CD4-positive, CD25-positive, alpha-beta regulatory T cell (primary cell): ENCODE measurements at regions not wholly inside any gene's neighbourhood (a gene's known extent, or its start where the extent isn't known, plus 50 kb on each side); places are given as distances from the start of the nearest gene placed in this dataset.
"Not testable (repeated sequence)": the region's sequence is repeated elsewhere in the genome, so short reads cannot be mapped to it uniquely, and the experiment has no call there.

ENCODE experiments used
- ATAC-seq, 2 donors: fragments of 150-1000 bp; cut with Tn5 transposase; one replicate each; pipeline ENCODE4 v1.10.0; 2021; ENCODE audit warnings: low read depth in 2 of 2, moderate number of reproducible peaks in 2 of 2, moderate library complexity in 1 of 2
- DNase-seq, 3 donors: peaks; one replicate each; pipeline versions ENCODE4 v3.0.0 to v3.0.0-alpha.2; 2012 to 2022; ENCODE audit warnings: mixed read lengths in 1 of 3
- H3K27ac ChIP-seq: one replicate; pipeline ENCODE4 v1.7.0; 2013; ENCODE audit warnings: mild to moderate bottlenecking, low read length; ENCODE audit not compliant: insufficient read depth, poor library complexity, severe bottlenecking
- H3K27me3 ChIP-seq: one replicate; pipeline ENCODE4 v1.7.0; 2013; ENCODE audit warnings: low read length; ENCODE audit not compliant: control insufficient read depth, insufficient read depth
- H3K36me3 ChIP-seq: one replicate; pipeline ENCODE4 v1.7.0; 2013; ENCODE audit warnings: mild to moderate bottlenecking, low read length, moderate library complexity; ENCODE audit not compliant: control insufficient read depth, insufficient read depth
- H3K4me1 ChIP-seq: 2 replicates; pipeline ENCODE4 v1.7.0; 2013; ENCODE audit warnings: mild to moderate bottlenecking, low read length; ENCODE audit not compliant: insufficient read depth, control insufficient read depth, poor library complexity, severe bottlenecking
- H3K4me3 ChIP-seq: one replicate; pipeline ENCODE4 v1.7.0; 2013; ENCODE audit warnings: low read depth, mild to moderate bottlenecking, low read length, moderate library complexity
- H3K9me3 ChIP-seq, 2 experiments: 1 replicate in 1 of 2; 2 replicates in 1 of 2; pipeline ENCODE4 v1.7.0; 2013; ENCODE audit warnings: low read length in 2 of 2, mild to moderate bottlenecking in 1 of 2, moderate library complexity in 1 of 2; ENCODE audit not compliant: control insufficient read depth in 2 of 2
- H3K27ac Mint-ChIP-seq, 3 donors: one replicate each; pipeline ENCODE4 v1.8.0; 2020 to 2022; ENCODE audit warnings: mild to moderate bottlenecking in 3 of 3, mixed read lengths in 3 of 3, moderate library complexity in 2 of 3
- H3K27me3 Mint-ChIP-seq: one replicate; pipeline ENCODE4 v1.8.0; 2022; ENCODE audit warnings: mild to moderate bottlenecking, mixed read lengths
- H3K36me3 Mint-ChIP-seq: one replicate; pipeline ENCODE4 v1.8.0; 2020; ENCODE audit warnings: mixed read lengths
- H3K4me1 Mint-ChIP-seq, 4 donors: one replicate each; pipeline ENCODE4 v1.8.0; 2020 to 2022; ENCODE audit warnings: mixed read lengths in 4 of 4, mild to moderate bottlenecking in 1 of 4
- H3K4me3 Mint-ChIP-seq, 4 donors: one replicate each; pipeline ENCODE4 v1.8.0; 2020 to 2022; ENCODE audit warnings: mild to moderate bottlenecking in 4 of 4, mixed read lengths in 4 of 4, moderate library complexity in 3 of 4
- H3K9me3 Mint-ChIP-seq, 7 donors: one replicate each; pipeline ENCODE4 v1.8.0; 2020 to 2022; ENCODE audit warnings: mixed read lengths in 7 of 7, mild to moderate bottlenecking in 3 of 7, moderate library complexity in 2 of 7

DNA sequence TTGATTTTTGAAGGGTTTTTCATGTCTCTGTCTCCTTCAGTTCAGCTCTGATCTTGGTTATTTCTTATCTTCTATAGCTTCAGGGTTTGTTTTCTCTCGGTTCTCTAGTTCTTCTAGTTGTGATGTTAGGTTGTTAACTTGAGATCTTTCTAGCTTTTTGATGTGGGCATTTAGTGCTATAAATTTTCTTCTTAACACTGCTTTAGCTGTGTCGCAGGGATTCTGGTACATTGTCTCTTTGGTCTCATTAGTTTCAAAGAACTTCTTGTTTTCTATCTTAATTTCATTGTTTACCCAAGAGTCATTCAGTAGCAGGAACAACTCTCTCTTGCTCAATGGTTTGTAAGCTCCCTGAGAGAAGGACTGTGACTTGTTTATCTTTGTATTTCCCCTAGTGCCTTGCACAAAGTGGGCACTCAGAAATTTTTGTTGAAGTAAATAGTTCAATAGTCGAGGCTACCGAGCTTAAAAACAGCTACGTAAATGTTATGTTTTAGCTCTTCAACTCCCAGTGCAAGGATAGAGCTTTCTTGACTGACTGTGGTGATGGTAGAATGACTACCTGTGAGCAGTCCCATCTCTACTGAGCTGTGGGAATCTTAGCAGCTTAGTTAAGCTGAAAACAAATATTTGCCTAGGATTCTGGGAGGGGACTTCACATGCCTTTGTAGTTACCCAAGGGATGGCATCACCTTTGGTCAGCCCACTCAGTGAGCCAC lies 225.8 kb upstream of the ELL2 start:
- Mint-ChIP-seq H3K4me3 (no peak overlapping the region), H3K9me3 (peaks cover 0 to 20% (median 2%) of the 10 kb centered on the region in 7 donors), H3K36me3 (no peaks in the 10 kb centered on the region), H3K27me3 (peaks cover 46% of the 10 kb centered on the region), H3K4me1 (no peaks in the 10 kb centered on the region), H3K27ac (peak overlapping the region in 1 of 3 donors; percentile 53)
- H3K9me3 ChIP-seq = no peaks in the 10 kb centered on the region
- ATAC-seq (no peak), DNase-seq (no peak)
- no peak overlapping the region for H3K27ac ChIP-seq
- H3K4me1 ChIP-seq = no peaks in the 10 kb centered on the region
- H3K4me3 ChIP-seq = no peak overlapping the region
- no peaks in the 10 kb centered on the region for H3K27me3 ChIP-seq
- H3K36me3 ChIP-seq = no peaks in the 10 kb centered on the region

DNA sequence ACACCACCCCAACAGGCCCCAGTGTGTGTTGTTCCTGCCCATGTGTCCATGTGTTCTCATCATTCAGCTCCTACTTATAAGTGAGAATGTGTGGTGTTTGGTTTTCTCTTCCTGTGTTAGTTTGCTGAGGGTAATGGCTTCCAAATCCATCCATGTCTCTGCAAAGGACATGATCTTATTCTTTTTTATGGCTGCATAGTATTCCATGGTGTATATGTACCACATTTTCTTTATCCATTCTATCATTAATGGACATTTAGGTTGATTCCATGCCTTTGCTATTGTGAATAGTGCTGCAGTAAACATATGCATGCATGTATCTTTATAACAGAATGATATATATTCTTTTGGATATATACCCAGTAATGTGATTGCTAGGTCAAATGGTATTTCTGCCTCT lies 222.9 kb upstream of the ELL2 start:
- H3K9me3 ChIP-seq, H3K27ac Mint-ChIP-seq, H3K4me3 ChIP-seq, H3K27me3 ChIP-seq, H3K4me1 Mint-ChIP-seq, H3K27ac ChIP-seq, H3K36me3 ChIP-seq, DNase-seq, H3K36me3 Mint-ChIP-seq, H3K4me1 ChIP-seq, ATAC-seq, H3K4me3 Mint-ChIP-seq: not testable (repeated sequence)
- Mint-ChIP-seq H3K9me3 (peaks cover 0 to 20% (median 0%) of the 10 kb centered on the region in 7 donors), H3K27me3 (peaks cover 35% of the 10 kb centered on the region)

DNA sequence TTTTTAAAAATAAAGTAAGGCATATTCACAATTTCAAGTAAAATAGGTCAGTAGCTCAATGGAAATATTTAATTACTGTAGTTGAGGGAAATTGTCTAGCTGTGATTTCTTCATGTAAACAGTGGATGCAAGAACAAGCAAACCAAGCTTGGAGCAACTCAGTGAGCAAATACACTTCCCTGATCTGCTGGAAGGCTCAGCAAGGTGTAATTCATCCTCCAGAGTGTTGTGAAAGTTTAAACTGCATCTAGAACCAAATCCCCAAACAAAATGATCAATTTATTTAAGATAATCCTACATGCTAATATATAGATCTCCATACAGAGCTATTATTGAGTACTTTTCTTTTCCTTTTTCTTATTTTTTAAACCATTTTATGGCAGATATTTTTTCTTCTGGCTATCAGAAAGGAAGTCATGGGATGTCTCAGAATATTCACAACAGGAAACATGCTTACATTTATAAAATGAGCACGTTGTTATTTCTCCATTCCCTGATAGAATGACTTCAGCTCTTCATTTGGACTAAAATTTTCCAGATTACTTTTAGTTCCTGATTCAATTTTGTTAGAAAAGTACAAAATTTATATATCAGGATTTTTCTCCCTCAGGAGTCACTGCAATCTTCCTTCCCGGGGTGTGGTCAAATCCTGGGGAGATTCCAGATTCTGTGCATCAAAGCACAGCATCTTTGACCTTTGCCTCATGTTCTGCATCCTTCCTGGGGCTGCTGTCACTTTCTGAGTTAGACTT lies 219.2 kb upstream of the ELL2 start:
- ATAC-seq (no peak), DNase-seq (no peak)
- peaks cover 4% of the 10 kb centered on the region for H3K27me3 ChIP-seq
- H3K4me1 ChIP-seq = no peaks in the 10 kb centered on the region
- Mint-ChIP-seq H3K9me3 (peaks cover 0 to 14% (median 0%) of the 10 kb centered on the region in 7 donors), H3K27me3 (peaks cover 17% of the 10 kb centered on the region), H3K36me3 (no peaks in the 10 kb centered on the region), H3K4me3 (no peak overlapping the region), H3K27ac (no peak overlapping the region), H3K4me1 (no peaks in the 10 kb centered on the region)
- no peak overlapping the region for H3K4me3 ChIP-seq
- H3K36me3 ChIP-seq = no peaks in the 10 kb centered on the region
- H3K27ac ChIP-seq = no peak overlapping the region
- no peaks in the 10 kb centered on the region for H3K9me3 ChIP-seq

DNA sequence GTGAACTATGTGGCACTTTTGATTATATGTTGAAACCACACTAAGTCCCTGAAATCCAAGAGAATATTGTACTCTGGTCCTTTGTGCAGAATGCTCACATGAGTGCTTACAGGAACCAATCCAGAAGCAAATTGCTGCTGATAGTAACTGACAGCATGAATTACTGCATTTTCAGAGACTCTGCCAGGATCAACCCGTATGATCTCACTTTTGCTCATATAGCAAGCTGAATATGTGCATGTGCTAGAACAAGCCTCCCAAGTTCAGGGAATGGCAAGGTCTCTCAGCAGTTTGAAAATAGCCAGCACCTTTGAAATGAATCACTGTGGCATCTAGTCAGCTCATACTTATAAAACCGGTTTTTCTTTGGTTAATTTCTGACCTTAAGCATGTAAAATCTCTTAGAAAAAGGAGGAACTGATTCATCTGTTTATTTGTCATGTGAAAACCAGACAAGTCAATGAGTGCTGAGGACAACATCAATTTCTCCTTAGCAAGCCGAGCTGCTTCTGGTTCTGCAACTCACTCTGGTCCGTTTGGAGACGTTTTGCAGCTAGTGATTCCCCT lies 215.7 kb upstream of the ELL2 start:
- H3K4me3 ChIP-seq = no peak overlapping the region
- H3K36me3 ChIP-seq = no peaks in the 10 kb centered on the region
- no peaks in the 10 kb centered on the region for H3K36me3 Mint-ChIP-seq
- ATAC-seq (no peak), DNase-seq (no peak)
- no peaks in the 10 kb centered on the region for H3K4me1 ChIP-seq
- peaks cover 0 to 3% (median 0%) of the 10 kb centered on the region in 7 donors for H3K9me3 Mint-ChIP-seq
- H3K27ac Mint-ChIP-seq = no peak overlapping the region
- H3K4me1 Mint-ChIP-seq = no peaks in the 10 kb centered on the region
- no peaks in the 10 kb centered on the region for H3K9me3 ChIP-seq
- H3K27me3 Mint-ChIP-seq = peaks cover 19% of the 10 kb centered on the region
- no peak overlapping the region for H3K27ac ChIP-seq
- H3K4me3 Mint-ChIP-seq = no peak overlapping the region
- H3K27me3 ChIP-seq = peaks cover 4% of the 10 kb centered on the region

DNA sequence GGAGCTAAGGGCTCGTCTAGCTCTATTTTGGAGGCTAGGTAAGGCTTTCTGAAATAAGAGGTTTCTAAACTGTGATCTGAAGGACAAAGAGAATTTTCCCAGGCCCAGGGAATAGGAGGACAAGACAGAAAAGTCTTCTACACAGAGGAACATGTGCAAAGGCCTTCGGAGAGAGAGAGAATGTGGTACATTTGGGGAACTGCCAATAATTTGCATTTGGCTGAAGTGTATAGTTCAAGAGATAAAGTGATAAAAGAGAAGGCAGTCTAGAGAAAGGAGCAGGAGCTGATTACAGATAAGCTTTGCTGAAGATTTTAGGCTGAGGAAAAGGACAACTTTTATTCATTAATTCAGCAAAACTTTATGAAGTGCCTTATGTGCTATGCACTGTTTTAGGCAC lies 214.4 kb upstream of the ELL2 start:
- no peaks in the 10 kb centered on the region for H3K4me1 ChIP-seq
- Mint-ChIP-seq H3K27ac (no peak overlapping the region), H3K36me3 (no peaks in the 10 kb centered on the region), H3K4me1 (no peaks in the 10 kb centered on the region), H3K4me3 (no peak overlapping the region), H3K27me3 (peaks cover 19% of the 10 kb centered on the region), H3K9me3 (peaks cover 0 to 4% (median 0%) of the 10 kb centered on the region in 7 donors)
- H3K4me3 ChIP-seq = no peak overlapping the region
- no peak overlapping the region for H3K27ac ChIP-seq
- H3K36me3 ChIP-seq = no peaks in the 10 kb centered on the region
- DNase-seq (no peak), ATAC-seq (no peak)
- no peaks in the 10 kb centered on the region for H3K9me3 ChIP-seq
- H3K27me3 ChIP-seq = peaks cover 4% of the 10 kb centered on the region

DNA sequence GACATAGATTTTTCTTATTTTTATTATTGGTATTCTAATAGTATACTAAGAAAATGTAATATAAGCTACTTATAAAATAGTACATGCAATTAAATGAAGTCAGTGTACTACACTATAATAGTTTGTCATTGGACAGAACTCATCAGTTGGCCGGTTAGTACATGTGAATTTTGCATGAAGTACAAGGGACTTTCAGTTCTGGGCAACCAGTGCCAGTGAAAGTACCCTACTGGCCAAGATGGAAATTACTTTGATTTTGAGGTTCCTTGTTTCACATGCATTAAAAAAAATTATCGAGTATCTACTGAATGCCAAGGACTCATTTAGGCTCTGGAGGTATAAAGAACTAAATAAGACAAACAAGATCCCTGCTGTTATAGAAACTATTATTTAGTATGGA lies 213.4 kb upstream of the ELL2 start:
- Histone ChIP-seq H3K4me1 (no peaks in the 10 kb centered on the region), H3K9me3 (no peaks in the 10 kb centered on the region), H3K36me3 (no peaks in the 10 kb centered on the region), H3K27ac (no peak overlapping the region), H3K4me3 (no peak overlapping the region), H3K27me3 (peaks cover 4% of the 10 kb centered on the region)
- Mint-ChIP-seq H3K36me3 (no peaks in the 10 kb centered on the region), H3K4me1 (no peaks in the 10 kb centered on the region), H3K9me3 (peaks cover 0 to 4% (median 0%) of the 10 kb centered on the region in 7 donors), H3K4me3 (no peak overlapping the region), H3K27ac (no peak overlapping the region), H3K27me3 (peaks cover 19% of the 10 kb centered on the region)
- DNase-seq (peak in 1 of 3 donors; percentile 18), ATAC-seq (no peak)

DNA sequence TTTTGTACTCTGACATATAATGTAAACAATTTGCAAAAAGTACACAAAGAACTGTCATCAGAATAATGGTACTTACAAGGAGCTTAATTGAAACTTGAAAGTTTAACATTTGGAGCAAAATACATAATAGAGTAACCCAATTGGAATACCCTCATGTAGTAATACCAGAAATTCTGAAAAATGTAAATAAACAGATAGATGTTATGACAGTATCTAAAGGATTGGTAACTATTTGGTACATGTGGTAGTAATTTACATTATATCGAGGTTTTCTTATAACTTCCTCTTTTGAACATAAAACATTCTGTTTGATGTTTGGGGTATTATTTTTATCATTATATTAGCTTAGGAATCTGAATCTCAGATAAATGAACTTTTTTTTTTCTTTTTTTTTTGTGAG lies 211.7 kb upstream of the ELL2 start:
- ATAC-seq = no peak
- Mint-ChIP-seq H3K36me3 (no peaks in the 10 kb centered on the region), H3K4me1 (no peaks in the 10 kb centered on the region), H3K4me3 (no peak overlapping the region), H3K27ac (no peak overlapping the region), H3K9me3 (peaks cover 0 to 2% (median 0%) of the 10 kb centered on the region in 7 donors), H3K27me3 (peaks cover 16% of the 10 kb centered on the region)
- Histone ChIP-seq H3K4me1 (no peaks in the 10 kb centered on the region), H3K9me3 (no peaks in the 10 kb centered on the region), H3K4me3 (no peak overlapping the region), H3K27ac (no peak overlapping the region), H3K36me3 (no peaks in the 10 kb centered on the region), H3K27me3 (no peaks in the 10 kb centered on the region)
- no peak for DNase-seq
